ENCODE measurements at regions not wholly inside any gene's neighbourhood (a gene's known extent, or its start where the extent isn't known, plus 50 kb on each side); places are given as distances from the start of the nearest gene placed in this dataset.
"Not testable (repeated sequence)": the region's sequence is repeated elsewhere in the genome, so short reads cannot be mapped to it uniquely, and the experiment has no call there.

GRCh38 chr19:29154163-29154562, 58.8 kb downstream of the UQCRFS1 start:
- no peak for DNase-seq
- intact Hi-C loops (cut with DNase I) = no loop called here

DNA sequence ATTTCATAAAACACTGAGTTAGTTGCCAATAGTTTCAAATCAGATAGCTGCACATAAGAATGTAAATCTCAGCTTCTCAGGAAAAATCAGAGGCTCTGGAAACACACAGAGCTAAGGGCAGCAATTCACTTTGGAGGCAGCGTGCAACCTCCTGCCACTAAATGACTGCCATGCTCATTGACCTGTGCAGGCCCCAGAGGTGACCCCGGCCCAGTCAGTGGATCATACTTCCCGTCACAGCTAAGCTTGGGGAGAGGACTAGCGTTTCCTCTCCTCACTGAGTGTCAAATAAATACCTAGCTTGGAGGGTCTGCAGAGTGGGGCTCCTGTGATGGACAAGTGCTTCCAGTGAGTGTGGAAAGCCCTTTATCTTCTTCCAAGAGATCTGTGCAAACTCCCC, 67.2 kb downstream of the UQCRFS1 start:
- intact Hi-C loops (cut with DNase I) = no loop called here
- DNase-seq = no peak

DNA sequence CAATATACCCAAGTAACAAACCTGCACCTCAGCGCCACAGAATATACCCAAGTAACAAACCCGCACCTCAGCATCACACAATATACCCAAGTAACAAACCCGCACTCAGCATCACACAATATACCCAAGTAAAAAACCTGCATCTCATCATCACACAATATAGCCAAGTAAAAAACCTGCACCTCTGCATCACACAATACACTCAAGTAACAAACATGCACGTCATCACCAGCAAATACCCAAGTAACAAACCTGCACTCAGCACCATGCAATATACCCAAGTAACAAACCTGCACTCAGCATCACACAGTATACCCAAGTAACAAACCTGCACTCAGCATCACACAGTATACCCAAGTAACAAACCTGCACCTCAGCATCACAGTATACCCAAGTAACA, 69.8 kb downstream of the UQCRFS1 start:
- intact Hi-C loops (cut with DNase I) = no loop called here
- DNase-seq = no peak

DNA sequence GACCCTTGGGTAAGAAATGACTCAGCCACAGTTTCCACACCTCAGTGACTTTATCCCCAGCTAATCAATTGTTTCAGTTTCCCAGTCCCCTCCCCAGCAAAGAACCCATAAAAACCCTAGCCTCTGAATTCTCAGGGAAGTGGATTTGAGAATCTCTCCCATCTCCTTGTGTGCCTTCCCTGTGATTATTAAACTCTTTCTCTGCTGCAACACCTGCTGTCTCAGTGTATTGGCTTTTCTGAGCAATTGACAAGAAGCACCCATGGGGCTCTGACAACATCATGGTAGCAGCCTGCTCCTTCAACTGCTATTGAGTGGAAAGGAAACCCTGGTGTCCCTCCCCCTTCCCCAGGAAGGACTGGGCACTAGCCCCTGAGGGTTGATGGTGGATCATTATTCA, 73.7 kb downstream of the UQCRFS1 start:
- no peak for DNase-seq
- intact Hi-C loops (cut with DNase I) = no loop called here

- intact Hi-C loops (cut with DNase I); DNase-seq: not testable (repeated sequence)
Observed at GRCh38 chr19:29138206-29138605, 74.7 kb downstream of the UQCRFS1 start.

DNA sequence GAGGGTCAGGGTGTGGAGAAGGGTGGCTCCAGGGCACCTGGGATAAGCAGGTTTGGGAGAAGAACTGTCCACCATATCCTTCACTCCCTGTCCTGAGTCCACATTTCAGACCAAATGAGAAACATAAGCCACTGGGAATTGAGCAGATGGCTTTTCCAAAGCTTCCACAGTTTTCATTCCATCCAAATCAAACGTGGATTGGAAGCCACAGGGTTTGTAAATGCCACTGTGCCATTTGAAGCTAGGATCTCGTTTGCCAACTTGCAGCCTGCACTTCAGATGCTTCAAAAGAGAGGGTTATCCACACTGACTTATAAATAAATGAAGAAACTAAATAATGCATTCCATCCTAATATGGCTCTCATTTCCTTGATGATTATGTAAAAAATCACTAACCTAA, 81.5 kb downstream of the UQCRFS1 start:
- intact Hi-C loops (cut with DNase I) = no loop called here
- DNase-seq = no peak

DNA sequence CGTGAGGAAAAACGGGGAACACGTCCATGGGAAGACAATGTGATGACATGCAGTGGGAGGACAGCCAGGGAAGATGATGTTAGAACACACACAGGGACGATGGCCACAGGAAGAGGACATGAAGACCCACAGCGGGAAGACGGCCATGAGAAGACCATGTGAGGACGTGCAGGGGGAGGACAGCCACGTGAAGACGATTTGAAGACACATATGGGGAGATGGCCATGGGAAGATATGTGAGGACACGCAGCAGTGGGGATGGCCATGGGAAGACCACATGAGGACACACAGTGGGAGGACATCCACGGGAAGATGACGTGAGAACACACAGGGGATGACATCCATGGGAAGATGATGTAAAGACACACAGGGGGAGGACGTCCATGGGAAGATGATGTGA, 83.8 kb downstream of the UQCRFS1 start:
- intact Hi-C loops (cut with DNase I) = no loop called here
- DNase-seq = no peak

GRCh38 chr19:29128203-29128602, 84.7 kb downstream of the UQCRFS1 start:
- DNase-seq = no peak
- intact Hi-C loops (cut with DNase I) = no loop called here

- DNase-seq = peak in 1 of 10 donors; percentile 25
- intact Hi-C loops (cut with DNase I) = no loop called here
Observed at GRCh38 chr19:29122185-29122584, 90.8 kb downstream of the UQCRFS1 start.

DNA sequence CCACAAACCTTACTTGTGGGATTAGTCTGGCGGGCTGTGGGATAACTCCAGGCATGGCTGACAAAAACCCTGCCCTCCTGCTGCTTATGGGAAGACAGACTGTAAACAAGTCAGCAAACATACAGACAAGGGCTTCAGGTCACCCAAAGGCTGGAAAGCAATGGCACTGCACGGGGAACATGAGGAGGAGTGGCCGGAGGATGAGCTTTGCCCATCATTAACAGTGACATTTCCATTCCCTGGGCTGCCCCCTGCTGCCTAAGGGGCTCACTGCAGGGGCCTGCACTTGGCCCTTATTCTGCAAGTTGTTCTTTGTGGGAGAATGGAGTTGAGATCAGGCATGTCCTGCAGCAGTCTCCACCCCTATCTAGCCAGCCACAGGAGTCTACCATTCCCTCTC, 91.3 kb downstream of the UQCRFS1 start:
- intact Hi-C loops (cut with DNase I) = no loop called here
- peak in 2 of 10 donors; percentile 16 to 68 for DNase-seq

- DNase-seq = peak in 1 of 10 donors; percentile 31
- intact Hi-C loops (cut with DNase I) = no loop called here
Observed at GRCh38 chr19:29120466-29120865, 92.5 kb downstream of the UQCRFS1 start.

DNA sequence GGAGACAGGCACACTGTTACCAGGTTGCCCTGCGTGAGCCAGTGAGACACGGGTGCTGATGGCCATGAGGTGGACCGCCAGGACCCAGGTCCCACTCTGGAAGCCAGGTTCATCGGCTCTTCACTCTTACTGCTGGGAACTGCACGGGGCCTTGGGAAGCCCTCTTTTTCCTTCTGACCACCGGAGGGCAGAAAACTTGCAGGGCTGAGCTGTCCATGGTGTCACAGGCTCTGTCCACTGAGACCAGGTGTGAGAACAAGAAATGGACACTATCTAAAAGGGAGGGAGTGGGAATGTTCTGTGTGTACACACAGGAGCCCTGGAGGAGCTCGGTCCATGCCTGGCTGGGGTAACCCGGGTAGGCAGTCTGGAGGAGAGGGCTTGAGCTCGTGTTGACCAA, 93.4 kb downstream of the UQCRFS1 start:
- intact Hi-C loops (cut with DNase I) = no loop called here

GRCh38 chr19:29118389-29118788, 94.6 kb downstream of the UQCRFS1 start:
- peak in 1 of 10 donors; percentile 19 for DNase-seq
- intact Hi-C loops (cut with DNase I) = no loop called here

More for the DNA sequence above, 93.4 kb downstream of the UQCRFS1 start:
- peak in 1 of 10 donors; percentile 67 for DNase-seq

- DNase-seq = no peak
- intact Hi-C loops (cut with DNase I) = no loop called here
Observed at GRCh38 chr19:29117926-29118325, 95.0 kb downstream of the UQCRFS1 start.

DNA sequence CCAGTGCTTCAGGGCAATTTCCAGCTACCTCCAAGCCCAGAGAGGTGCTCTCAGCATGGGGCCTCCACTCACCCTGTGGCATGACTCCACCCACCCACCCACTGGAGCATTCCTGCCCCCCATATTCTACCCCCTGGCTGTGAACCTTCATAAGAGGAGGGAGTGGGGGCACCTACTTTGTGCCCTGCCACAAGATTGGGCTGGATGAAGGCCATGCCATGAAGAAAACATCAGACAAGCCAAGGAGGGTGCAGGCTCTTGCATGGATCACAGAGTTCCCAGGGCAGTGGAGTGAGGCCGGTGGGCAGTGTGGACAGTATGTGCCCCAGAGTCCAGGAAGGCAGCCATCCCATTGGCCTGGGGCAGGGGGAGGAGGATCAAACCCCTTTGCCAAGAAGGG, 97.8 kb downstream of the UQCRFS1 start:
- intact Hi-C loops (cut with DNase I) = no loop called here
- peak in 1 of 10 donors; percentile 43 for DNase-seq

DNA sequence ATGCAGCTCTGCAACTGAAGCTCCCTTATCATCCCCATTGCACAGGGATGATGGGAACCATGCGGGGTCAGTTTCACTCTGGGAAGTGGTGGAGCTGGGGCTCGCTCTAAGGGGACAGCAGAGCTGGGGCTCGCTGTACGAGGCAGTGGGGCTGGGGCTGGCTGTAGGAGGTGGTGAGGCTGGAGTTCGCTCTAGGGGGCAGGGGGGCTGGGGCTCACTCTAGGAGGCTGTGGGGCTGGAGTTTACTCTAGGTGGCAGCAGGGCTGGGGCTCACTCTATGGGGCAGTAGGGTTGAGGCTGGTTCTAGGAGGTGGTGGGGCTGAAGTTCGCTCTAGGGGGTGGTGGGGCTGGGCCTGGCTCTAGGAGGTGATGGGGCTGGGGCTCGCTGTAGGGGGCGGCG, 99.1 kb downstream of the UQCRFS1 start:
- peak in 1 of 10 donors; percentile 43 for DNase-seq
- intact Hi-C loops (cut with DNase I) = no loop called here

DNA sequence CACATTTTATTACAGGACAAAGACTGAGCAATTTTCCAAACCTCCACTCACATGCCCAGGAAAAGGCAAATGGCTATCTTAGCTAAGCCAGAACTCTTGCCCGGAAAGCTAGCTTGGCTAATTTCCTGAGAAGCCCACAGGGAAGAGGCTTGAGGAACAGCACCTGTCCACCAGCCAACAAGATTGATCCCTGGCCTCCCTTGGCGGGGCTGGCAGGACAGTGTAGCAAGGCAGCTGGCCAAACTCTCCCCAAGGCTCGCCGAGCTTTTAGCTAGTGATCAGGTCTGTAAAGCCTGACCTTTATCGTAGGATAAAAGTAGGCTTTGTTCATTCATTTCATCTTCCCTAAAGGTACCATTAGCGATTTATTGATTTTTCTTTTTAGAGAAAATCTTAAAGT, 101.4 kb downstream of the UQCRFS1 start:
- DNase-seq = peak in 1 of 10 donors; percentile 46
- intact Hi-C loops (cut with DNase I) = no loop called here

- intact Hi-C loops (cut with DNase I) = no loop called here
- DNase-seq = peak in 1 of 10 donors; percentile 46
Observed at GRCh38 chr19:29107831-29108230, 105.1 kb downstream of the UQCRFS1 start.

DNA sequence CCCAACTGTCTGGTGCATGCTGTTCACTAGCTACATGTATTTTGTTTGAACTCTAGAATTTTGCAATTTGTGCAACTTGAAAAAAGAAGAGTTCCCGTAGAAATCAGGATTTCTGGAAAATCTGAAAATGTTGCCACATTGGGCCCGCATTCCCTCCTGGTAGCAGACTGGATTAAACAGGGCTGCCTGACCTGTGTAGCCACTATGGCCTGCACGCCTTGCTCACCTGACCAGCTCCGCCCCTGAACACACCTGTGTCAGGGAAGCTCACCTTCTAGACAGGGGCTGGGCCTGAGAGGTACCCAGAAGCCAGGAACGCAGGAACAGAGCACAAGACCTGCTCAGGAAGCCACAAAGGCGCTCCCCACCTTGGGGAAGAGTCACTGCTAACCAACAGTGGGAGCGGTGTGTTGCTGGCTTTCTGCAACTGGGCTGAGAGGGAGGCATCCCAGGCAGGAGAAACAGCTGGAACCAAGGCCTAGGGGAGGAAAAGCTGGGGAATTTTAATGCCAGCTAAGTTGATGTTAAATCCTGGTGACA, 106.5 kb downstream of the UQCRFS1 start:
- peak in 1 of 10 donors; percentile 55 for DNase-seq
- intact Hi-C loops (cut with DNase I) = no loop called here

- intact Hi-C loops (cut with DNase I) = no loop called here
- DNase-seq = peak in 1 of 10 donors; percentile 14
Observed at GRCh38 chr19:29105629-29106292, 107.2 kb downstream of the UQCRFS1 start.

GRCh38 chr19:29104605-29105241, 108.2 kb downstream of the UQCRFS1 start:
- peak in 1 of 10 donors; percentile 10 for DNase-seq
- intact Hi-C loops (cut with DNase I) = no loop called here
